ENCODE measurements at regions not wholly inside any gene's neighbourhood (a gene's known extent, or its start where the extent isn't known, plus 50 kb on each side); places are given as distances from the start of the nearest gene placed in this dataset.

DNA sequence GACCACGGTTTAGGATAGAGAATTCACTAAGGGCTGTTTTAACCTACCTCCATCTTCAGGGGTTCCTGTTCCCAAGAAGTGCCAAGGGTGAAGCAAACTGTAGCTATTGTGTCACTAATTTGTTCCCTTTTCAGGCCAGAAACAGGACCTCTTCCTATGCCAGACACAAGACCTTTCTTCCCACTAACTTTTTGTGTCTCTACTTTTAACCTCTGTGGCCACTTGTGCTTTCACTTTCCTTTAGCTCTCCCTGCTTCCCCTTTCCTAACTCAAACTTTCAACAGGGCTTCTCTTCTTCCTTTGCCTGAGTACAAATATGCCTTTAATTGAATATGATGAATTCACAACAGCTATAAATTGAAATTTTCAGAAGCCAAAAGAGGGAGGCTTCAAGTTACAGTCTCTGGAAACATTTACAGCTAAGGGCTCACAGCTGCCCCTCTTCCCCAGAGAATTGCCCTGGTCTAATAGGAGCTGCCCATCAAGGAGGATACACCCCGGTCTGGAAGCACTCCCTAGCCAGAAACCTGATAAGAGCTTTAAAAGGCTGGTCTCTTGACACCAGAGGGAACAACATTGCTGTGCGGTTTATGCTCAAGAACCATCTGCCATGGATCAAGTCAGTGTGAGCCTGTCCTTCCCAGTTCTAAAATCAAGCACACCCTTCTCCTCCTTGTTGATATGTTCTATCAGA lies 61.7 kb upstream of the PLS3 start (continued):
- TF ChIP-seq, protein P1, sequence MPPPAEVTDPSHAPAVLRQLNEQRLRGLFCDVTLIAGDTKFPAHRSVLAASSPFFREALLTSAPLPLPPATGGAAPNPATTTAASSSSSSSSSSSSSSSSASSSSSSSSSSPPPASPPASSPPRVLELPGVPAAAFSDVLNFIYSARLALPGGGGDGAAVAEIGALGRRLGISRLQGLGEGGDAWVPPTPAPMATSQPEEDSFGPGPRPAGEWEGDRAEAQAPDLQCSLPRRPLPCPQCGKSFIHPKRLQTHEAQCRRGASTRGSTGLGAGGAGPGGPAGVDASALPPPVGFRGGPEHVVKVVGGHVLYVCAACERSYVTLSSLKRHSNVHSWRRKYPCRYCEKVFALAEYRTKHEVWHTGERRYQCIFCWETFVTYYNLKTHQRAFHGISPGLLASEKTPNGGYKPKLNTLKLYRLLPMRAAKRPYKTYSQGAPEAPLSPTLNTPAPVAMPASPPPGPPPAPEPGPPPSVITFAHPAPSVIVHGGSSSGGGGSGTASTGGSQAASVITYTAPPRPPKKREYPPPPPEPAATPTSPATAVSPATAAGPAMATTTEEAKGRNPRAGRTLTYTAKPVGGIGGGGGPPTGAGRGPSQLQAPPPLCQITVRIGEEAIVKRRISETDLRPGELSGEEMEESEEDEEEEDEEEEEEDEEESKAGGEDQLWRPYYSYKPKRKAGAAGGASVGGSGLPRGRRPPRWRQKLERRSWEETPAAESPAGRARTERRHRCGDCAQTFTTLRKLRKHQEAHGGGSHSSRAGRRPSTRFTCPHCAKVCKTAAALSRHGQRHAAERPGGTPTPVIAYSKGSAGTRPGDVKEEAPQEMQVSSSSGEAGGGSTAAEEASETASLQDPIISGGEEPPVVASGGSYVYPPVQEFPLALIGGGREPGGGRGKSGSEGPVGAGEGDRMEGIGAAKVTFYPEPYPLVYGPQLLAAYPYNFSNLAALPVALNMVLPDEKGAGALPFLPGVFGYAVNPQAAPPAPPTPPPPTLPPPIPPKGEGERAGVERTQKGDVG (CRISPR knock-in tag; IDR thresholded peaks at IDR 0.05) = no peak
- TF ChIP-seq CREM (IDR thresholded peaks at IDR 0.05; ENCODE audit: low read depth) (no peak), POU2F2 (IDR thresholded peaks at IDR 0.05; ENCODE audit: borderline replicate concordance, low read depth, low read length) (no peak), TCF12 (IDR thresholded peaks at IDR 0.05; ENCODE audit: low read depth, low read length) (no peak), SRF (IDR thresholded peaks at IDR 0.05; ENCODE audit: low read depth in 2 of 2, low read length in 2 of 2) (no peak), SIN3A (IDR thresholded peaks at IDR 0.05; ENCODE audit: low read depth, low read length) (no peak), CHD1 (IDR thresholded peaks at IDR 0.05; ENCODE audit: low read depth, low read length) (no peak)
- TF ChIP-seq, protein P2, sequence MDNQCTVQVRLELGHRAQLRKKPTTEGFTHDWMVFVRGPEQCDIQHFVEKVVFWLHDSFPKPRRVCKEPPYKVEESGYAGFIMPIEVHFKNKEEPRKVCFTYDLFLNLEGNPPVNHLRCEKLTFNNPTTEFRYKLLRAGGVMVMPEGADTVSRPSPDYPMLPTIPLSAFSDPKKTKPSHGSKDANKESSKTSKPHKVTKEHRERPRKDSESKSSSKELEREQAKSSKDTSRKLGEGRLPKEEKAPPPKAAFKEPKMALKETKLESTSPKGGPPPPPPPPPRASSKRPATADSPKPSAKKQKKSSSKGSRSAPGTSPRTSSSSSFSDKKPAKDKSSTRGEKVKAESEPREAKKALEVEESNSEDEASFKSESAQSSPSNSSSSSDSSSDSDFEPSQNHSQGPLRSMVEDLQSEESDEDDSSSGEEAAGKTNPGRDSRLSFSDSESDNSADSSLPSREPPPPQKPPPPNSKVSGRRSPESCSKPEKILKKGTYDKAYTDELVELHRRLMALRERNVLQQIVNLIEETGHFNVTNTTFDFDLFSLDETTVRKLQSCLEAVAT (IDR thresholded peaks at IDR 0.05) = no peak
- TF ChIP-seq, protein P3, sequence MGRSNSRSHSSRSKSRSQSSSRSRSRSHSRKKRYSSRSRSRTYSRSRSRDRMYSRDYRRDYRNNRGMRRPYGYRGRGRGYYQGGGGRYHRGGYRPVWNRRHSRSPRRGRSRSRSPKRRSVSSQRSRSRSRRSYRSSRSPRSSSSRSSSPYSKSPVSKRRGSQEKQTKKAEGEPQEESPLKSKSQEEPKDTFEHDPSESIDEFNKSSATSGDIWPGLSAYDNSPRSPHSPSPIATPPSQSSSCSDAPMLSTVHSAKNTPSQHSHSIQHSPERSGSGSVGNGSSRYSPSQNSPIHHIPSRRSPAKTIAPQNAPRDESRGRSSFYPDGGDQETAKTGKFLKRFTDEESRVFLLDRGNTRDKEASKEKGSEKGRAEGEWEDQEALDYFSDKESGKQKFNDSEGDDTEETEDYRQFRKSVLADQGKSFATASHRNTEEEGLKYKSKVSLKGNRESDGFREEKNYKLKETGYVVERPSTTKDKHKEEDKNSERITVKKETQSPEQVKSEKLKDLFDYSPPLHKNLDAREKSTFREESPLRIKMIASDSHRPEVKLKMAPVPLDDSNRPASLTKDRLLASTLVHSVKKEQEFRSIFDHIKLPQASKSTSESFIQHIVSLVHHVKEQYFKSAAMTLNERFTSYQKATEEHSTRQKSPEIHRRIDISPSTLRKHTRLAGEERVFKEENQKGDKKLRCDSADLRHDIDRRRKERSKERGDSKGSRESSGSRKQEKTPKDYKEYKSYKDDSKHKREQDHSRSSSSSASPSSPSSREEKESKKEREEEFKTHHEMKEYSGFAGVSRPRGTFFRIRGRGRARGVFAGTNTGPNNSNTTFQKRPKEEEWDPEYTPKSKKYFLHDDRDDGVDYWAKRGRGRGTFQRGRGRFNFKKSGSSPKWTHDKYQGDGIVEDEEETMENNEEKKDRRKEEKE (IDR thresholded peaks at IDR 0.05) = no peak
